GM18511 (cell line): ENCODE measurements at regions not wholly inside any gene's neighbourhood (a gene's known extent, or its start where the extent isn't known, plus 50 kb on each side); places are given as distances from the start of the nearest gene placed in this dataset.

ENCODE experiments used
- ATAC-seq: cut with Tn5 transposase; IDR thresholded peaks from one replicate; pipeline ENCODE4 v1.9.1; 2021; ENCODE audit warnings: mild to moderate bottlenecking, moderate library complexity; ENCODE audit not compliant: unreplicated experiment

DNA sequence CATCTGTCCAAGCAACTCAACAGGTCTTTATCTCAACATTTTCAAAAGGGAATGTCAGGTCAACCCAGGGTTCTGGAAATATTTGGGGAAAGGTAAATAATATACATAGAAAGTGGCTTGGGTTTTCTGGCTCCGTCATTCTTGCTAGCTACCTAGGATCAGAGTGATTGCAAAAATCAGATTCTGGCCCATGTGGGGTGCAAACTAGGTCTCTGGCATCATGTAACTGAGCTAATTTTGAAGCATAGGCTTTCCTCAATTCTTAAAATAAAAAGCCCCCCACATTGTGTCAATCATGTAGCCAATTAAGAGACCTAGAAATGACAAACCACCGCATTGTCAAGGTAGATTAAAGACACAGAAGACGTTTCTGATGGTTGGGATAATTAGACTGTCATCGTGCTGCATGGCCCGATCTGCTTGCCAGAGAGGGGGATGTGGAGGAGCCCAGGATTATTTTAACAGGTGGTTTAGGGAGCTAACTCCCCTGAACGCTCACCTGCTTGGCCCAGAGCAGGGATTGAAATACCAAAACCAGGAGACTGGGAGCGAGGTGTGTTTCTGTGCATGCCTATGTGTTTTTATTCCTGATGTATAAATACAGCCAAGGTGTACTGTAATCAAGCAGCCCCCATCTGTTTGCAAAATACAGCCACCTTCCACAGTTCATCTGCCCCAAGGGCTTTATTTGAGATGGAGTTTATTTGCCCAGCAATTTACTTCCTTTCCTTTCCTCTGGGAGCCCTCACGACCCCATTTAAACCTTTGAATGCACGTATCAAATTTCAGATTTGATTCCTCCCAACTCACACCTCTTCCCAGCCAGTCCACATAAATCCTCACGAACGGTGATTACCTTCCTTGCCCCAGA, 189.5 kb downstream of the TTC8 start:
- no peak for ATAC-seq

- ATAC-seq = no peak
Observed at GRCh38 chr14:89014569-89014850, 190.1 kb downstream of the TTC8 start.

GRCh38 chr14:89015016-89015415, 190.6 kb downstream of the TTC8 start:
- no peak for ATAC-seq

- ATAC-seq = no peak
Observed at GRCh38 chr14:89017417-89017816, 193.0 kb downstream of the TTC8 start.

DNA sequence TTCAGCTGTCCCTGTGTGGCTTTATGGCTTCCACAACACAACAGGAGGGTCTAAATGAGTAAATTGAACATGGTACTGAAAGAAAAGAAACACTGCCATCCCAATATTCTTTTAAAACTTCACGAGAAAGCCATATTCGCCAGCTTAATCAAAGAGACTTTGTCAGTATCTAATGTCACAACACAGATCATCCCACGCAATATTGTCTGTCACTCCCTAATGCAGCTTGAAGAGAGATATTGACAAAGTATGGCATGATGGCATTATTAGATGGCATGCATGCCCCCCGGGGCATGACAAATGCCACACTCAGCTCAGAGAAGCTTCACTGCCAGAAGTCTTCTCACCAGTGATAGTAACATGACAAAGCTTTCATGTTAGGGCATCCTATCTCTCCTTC, 197.8 kb downstream of the TTC8 start:
- no peak for ATAC-seq

DNA sequence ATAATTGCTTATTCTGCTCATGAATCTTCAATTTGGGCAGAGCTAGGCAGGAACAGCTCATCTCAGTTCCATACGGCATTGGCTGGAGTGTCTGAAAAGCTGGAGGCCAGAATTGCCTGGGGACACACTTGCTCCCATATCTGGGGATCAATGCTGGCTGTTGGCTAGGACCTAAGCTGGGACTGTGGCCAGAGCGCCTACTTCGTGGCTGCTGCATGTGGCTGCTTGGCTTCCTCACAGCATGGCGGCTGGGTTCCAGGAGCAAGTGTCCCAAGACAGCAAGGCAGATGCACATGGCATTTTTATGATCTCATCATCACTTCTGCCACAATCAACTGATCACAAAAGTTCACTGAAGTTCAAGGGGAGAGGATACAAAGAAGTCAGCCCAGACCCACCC, 200.2 kb downstream of the TTC8 start:
- ATAC-seq = no peak

GRCh38 chr14:89025561-89026236, 201.2 kb downstream of the TTC8 start:
- ATAC-seq = no peak

DNA sequence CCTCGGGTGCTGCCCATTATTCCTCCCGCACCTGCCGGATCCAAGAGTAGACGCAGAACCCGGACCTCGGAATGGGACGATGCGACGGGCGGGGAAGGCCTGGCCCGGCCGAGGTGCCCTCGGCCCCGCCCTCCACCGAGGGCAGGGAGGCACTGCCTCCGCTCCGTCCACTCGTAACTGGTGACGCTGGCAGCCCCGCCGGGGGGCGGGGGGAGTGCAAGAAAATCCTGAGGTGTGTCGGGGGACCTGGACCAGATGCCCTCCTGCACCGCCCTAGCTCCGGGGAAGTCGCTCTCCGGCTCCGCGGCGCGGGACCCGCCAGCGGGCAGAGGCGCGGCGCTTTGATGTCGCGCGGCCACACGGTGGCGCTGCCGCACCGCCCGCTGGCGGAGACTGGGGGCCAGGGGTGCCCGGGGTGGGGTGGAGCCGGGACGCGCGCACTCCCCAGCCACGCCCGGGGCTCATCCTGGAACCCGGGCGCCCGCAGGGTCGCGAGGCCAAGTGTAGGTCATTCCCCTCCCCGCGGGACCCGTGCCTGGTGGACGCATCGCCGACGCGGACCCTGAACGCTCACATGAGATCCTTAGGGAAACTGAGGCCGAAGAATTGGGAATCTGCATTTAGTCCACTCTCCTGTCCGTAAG, 202.8 kb downstream of the TTC8 start:
- peak; percentile 91 for ATAC-seq

GRCh38 chr14:89028462-89029134, 204.1 kb downstream of the TTC8 start:
- no peak for ATAC-seq

DNA sequence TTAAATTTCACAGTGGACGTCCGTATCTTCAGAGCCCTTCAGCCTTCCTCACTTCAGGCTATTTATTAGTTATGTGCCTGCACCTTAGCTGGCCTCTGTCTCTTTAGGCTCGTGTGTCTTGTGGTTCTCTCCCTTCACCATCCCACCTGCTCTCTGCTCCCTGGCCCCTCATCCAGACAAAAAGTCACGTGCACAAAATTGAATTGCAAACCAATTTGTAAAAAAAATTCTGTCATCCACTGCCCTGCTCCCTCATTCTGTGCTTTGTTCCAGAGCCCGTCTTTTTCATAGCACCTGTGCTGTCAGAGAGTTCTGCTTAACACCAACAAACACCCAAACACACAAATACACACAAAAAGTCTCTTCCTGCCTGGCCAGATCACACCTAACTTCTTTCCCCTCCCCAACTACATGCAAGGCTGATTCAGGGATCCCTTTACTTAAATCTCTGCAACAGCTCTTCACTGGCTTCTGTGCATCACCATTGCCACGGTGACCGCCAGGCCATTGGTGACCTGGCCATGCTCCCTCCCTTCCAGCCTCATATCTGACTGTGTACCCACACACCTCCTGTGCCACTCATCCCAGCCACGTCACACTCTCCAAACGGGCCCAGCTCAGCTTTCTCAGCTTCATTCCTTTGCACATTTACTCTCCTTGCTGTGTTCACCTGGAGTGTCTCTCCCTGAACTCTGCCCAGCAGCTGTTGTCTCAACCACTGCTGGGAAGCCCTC, 205.7 kb downstream of the TTC8 start:
- no peak for ATAC-seq

DNA sequence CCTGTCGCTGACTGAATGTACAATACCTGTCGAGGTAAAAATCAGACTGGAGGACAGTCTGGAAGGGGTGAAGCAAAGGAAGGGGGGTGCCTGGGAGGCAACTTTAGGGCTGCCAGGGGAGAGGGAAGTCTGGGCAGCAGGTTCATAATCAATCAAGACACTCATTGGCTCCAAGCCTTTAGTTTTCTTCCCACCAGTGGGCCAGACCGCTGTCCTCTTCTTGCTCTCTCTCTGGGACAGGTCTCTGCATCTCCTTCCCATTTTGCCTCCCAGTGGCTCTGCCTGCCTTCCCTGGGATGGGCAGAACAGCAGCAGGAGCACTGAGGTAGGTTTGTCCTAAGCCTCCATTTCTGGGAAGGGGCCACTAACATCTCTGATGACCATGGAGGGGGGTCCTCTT, 206.5 kb downstream of the TTC8 start:
- ATAC-seq = no peak

- ATAC-seq = no peak
Observed at GRCh38 chr14:89032086-89032649, 207.7 kb downstream of the TTC8 start.

DNA sequence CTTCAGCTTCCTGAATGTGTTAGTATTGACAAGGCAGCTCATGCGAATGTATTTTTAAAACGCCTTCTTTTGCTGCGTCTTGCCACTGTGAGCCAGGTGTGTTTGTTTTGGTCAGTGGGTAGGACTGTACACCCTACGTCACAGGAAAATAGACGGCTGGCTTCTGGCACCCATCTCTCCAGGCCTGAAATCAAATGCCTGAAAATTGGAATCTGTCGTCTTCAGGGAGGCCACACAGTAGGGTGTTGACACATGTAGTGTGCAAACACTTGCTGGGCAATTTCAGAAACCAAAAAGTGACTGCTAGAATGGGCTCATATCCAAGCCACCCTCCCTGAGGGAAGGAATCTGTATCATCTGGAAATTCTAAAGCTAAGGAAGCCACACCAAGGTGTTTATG, 209.3 kb downstream of the TTC8 start:
- ATAC-seq = no peak

GRCh38 chr14:89036371-89036770, 211.9 kb downstream of the TTC8 start:
- no peak for ATAC-seq

DNA sequence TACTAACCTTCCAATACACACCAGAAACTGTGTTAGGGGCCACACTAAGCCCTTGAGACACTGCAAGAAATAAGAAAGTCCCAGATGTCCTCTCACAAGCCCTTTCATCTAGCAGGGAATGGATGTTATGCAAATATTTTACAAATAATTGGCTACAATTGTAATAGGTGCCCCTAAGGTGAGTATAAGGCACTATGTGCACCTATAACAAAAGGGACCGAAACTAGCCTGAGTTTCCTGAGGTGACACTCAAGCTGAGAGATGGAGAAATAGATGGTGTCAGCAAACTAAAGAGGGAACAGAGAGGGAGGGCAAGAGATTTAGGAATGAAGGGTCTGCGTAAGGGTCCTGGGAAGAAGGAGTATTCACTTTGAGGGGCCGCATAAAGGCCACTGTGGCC, 212.6 kb downstream of the TTC8 start:
- ATAC-seq = no peak

- ATAC-seq = peak; percentile 32
Observed at GRCh38 chr14:89040080-89040459, 215.6 kb downstream of the TTC8 start.

- ATAC-seq = peak; percentile 88
Observed at GRCh38 chr14:89040460-89041256, 216.2 kb downstream of the TTC8 start.

DNA sequence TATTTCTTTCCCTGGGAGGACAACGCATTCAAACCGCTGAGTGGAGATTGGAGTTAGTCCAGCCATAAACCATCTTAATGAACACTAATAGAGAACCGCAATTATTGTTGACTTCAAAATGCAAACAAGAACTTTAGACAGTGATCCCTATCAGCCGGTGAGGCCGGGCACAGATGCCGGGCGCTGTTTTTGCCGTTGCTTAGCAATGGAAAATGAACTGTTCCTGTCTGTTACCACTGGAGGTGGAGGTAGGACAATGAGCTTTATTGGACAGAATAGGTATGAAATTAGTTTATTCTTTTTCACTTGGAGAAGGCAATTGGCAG, 216.8 kb downstream of the TTC8 start:
- no peak for ATAC-seq

DNA sequence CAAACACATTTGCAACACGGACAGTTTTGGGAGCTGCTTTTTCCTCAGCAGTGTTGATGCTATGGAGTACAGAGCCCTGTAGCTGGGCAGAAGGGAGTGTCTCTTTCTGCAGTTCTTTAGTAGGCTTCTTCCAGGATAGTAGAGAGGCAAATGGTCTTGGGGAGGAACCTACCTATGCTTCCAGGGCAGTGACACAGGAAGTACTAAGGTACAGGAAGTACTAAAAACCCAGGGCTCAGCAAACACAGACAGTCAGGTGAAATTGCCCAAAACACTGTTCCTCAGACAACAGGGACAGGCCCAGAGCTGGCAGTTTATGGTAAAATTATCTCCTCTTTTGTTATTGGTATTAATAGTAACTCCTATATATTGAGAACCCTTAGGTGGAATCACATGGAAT, 217.6 kb downstream of the TTC8 start:
- no peak for ATAC-seq

- no peak for ATAC-seq
Observed at GRCh38 chr14:89053303-89053702, 228.9 kb downstream of the TTC8 start.
